GM23338 (cell line): ENCODE measurements at regions not wholly inside any gene's neighbourhood (a gene's known extent, or its start where the extent isn't known, plus 50 kb on each side); places are given as distances from the start of the nearest gene placed in this dataset.

ENCODE experiments used
- ATAC-seq: fragments of 200-7000 bp; cut with Tn5 transposase; 3 replicates; pipeline ENCODE4 v1.9.1; 2020
- DNase-seq: peaks from one replicate; pipeline ENCODE4 v3.0.0-alpha.2; 2015; ENCODE audit warnings: low spot score
- H2AFZ ChIP-seq: fragments of 200-600 bp; sonication (generic); 2 replicates; pipeline ENCODE4 v1.8.0; 2016; ENCODE audit warnings: antibody characterized with exemption, mild to moderate bottlenecking, moderate library complexity
- H3F3A ChIP-seq: fragments of 200-600 bp; sonication (generic); replicated peaks from 2 replicates; pipeline ENCODE4 v1.8.0; 2017; ENCODE audit warnings: antibody characterized with exemption, mixed run types, low read depth
- H3K27ac ChIP-seq: fragments of 200-600 bp; sonication (generic); 2 replicates; pipeline ENCODE4 v1.6.1; 2016; ENCODE audit warnings: low read depth
- H3K27me3 ChIP-seq: fragments of 200-600 bp; sonication (generic); 2 replicates; pipeline ENCODE4 v1.8.0; 2016; ENCODE audit warnings: mild to moderate bottlenecking, mixed run types, moderate library complexity; ENCODE audit not compliant: insufficient read depth
- H3K36me3 ChIP-seq: fragments of 200-600 bp; sonication (generic); 2 replicates; pipeline ENCODE4 v1.8.0; 2016; ENCODE audit warnings: mild to moderate bottlenecking; ENCODE audit not compliant: insufficient read depth
- H3K4me1 ChIP-seq: fragments of 200-600 bp; sonication (generic); 2 replicates; pipeline ENCODE4 v1.8.0; 2016; ENCODE audit warnings: mild to moderate bottlenecking, moderate library complexity; ENCODE audit not compliant: insufficient read depth
- H3K4me2 ChIP-seq: fragments of 200-600 bp; sonication (generic); 2 replicates; pipeline ENCODE4 v1.7.1; 2017; ENCODE audit warnings: mixed run types
- H3K4me3 ChIP-seq: fragments of 200-600 bp; sonication (generic); 2 replicates; pipeline ENCODE4 v1.6.1; 2016; ENCODE audit warnings: mixed run types
- H3K79me2 ChIP-seq: fragments of 200-600 bp; sonication (generic); replicated peaks from 2 replicates; pipeline ENCODE4 v1.8.0; 2017; ENCODE audit warnings: mild to moderate bottlenecking; ENCODE audit not compliant: insufficient read depth
- H3K9me2 ChIP-seq: fragments of 200-600 bp; sonication (generic); 2 replicates; pipeline ENCODE4 v1.8.0; 2017; ENCODE audit not compliant: insufficient read depth
- H4K20me1 ChIP-seq: fragments of 200-600 bp; sonication (generic); replicated peaks from 2 replicates; pipeline ENCODE4 v1.8.0; 2017; ENCODE audit warnings: mild to moderate bottlenecking; ENCODE audit not compliant: insufficient read depth
- H3K27ac Mint-ChIP-seq: 2 replicates; pipeline ENCODE4 v1.8.0; 2020; ENCODE audit warnings: inconsistent platforms, mild to moderate bottlenecking, moderate library complexity, mixed read lengths
- H3K27me3 Mint-ChIP-seq: 3 replicates; pipeline ENCODE4 v1.8.0; 2022; ENCODE audit warnings: low read depth, mild to moderate bottlenecking, moderate library complexity, mixed read lengths, inconsistent platforms; ENCODE audit not compliant: insufficient read depth, poor library complexity
- H3K36me3 Mint-ChIP-seq: 3 replicates; pipeline ENCODE4 v1.8.0; 2021; ENCODE audit warnings: low read depth, mild to moderate bottlenecking, inconsistent platforms, moderate library complexity, mixed read lengths
- H3K4me1 Mint-ChIP-seq: 3 replicates; pipeline ENCODE4 v1.8.0; 2020; ENCODE audit warnings: mild to moderate bottlenecking, inconsistent platforms, mixed read lengths
- H3K4me3 Mint-ChIP-seq: 3 replicates; pipeline ENCODE4 v1.8.0; 2021; ENCODE audit warnings: moderate library complexity, mild to moderate bottlenecking, inconsistent platforms, mixed read lengths
- H3K9me3 Mint-ChIP-seq: 3 replicates; pipeline ENCODE4 v1.8.0; 2020; ENCODE audit warnings: moderate library complexity, mild to moderate bottlenecking, inconsistent platforms, mixed read lengths
- CREB1 ChIP-seq: fragments of 250-450 bp; sonication (Bioruptor Pico); IDR thresholded peaks from 2 replicates; pipeline ENCODE4 v1.5.0; 2020; ENCODE audit warnings: low read depth, mild to moderate bottlenecking, moderate library complexity
- CTCF ChIP-seq, 2 experiments: fragments of 200-600 bp in 1 of 2; sonication (generic) in 1 of 2; conservative IDR thresholded peaks; 2 replicates each; pipeline versions ENCODE4 v1.5.1 to v1.6.1; 2016 to 2017; ENCODE audit warnings: antibody characterized with exemption in 2 of 2, low read depth in 2 of 2, mild to moderate bottlenecking in 2 of 2, moderate library complexity in 1 of 2
- ETS1 ChIP-seq: IDR thresholded peaks from 2 replicates; pipeline ENCODE4 v1.6.1; 2016; ENCODE audit warnings: antibody characterized with exemption
- EZH2phosphoT487 ChIP-seq: fragments of 200-600 bp; sonication (generic); IDR thresholded peaks from one replicate; pipeline ENCODE4 v1.8.1; 2018; ENCODE audit warnings: antibody characterized with exemption; ENCODE audit not compliant: unreplicated experiment
- JUNB ChIP-seq: IDR thresholded peaks from one replicate; pipeline ENCODE4 v1.6.1; 2016; ENCODE audit warnings: antibody characterized with exemption; ENCODE audit not compliant: unreplicated experiment
- POLR2AphosphoS5 ChIP-seq: IDR thresholded peaks from 2 replicates; pipeline ENCODE4 v1.6.1; 2016; ENCODE audit warnings: antibody characterized with exemption, low read depth
- REST ChIP-seq: IDR thresholded peaks from one replicate; pipeline ENCODE4 v1.6.1; 2018; ENCODE audit warnings: antibody characterized with exemption; ENCODE audit not compliant: unreplicated experiment
- STAT1 ChIP-seq: IDR thresholded peaks from one replicate; pipeline ENCODE4 v1.6.1; 2016; ENCODE audit warnings: antibody characterized with exemption; ENCODE audit not compliant: unreplicated experiment
- ZNF114 ChIP-seq: fragments of 250-450 bp; sonication (Bioruptor Pico); IDR thresholded peaks from 2 replicates; pipeline ENCODE4 v1.5.0; 2020; ENCODE audit warnings: mild to moderate bottlenecking, moderate library complexity
- ZNF331 ChIP-seq: fragments of 250-450 bp; sonication (Bioruptor Pico); IDR thresholded peaks from 2 replicates; pipeline ENCODE4 v1.5.0; 2020; ENCODE audit warnings: low read depth, mild to moderate bottlenecking, moderate library complexity

- TF ChIP-seq ZNF114 (CRISPR knock-in tag) = no peak
- no peak for TF ChIP-seq JUNB
- no peak for TF ChIP-seq CTCF (conservative IDR thresholded peaks at IDR 0.05; ENCODE audit: low read depth in 2 of 2)
- TF ChIP-seq POLR2AphosphoS5 = no peak
- TF ChIP-seq EZH2phosphoT487 = no peak
- TF ChIP-seq ZNF331 (CRISPR knock-in tag) = no peak
These were observed 318.5 kb downstream of the HRH4 start (continued) for GRCh38 chr18:24778810-24779418.

- no peak overlapping the region for H3K4me2 ChIP-seq
- Mint-ChIP-seq H3K27me3 (no peaks in the 10 kb centered on the region), H3K36me3 (no peaks in the 10 kb centered on the region), H3K4me3 (no peak overlapping the region), H3K27ac (no peak overlapping the region), H3K4me1 (peaks cover 5% of the 10 kb centered on the region), H3K9me3 (peaks cover 3% of the 10 kb centered on the region; the same call in 1 of the 3 replicates)
- H2AFZ ChIP-seq = no peak overlapping the region
- H3K36me3 ChIP-seq = no peaks in the 10 kb centered on the region
- H3K4me1 ChIP-seq = 0 out of 2 replicates have a peak, but pooled peaks cover 7% of the 10 kb centered on the region
- no peak for ATAC-seq
- DNase-seq = no peak
- no peaks in the 10 kb centered on the region for H3K79me2 ChIP-seq
- no peaks in the 10 kb centered on the region for H4K20me1 ChIP-seq
- no peaks in the 10 kb centered on the region for H3F3A ChIP-seq
- H3K4me3 ChIP-seq = no peak overlapping the region
- no peaks in the 10 kb centered on the region for H3K27me3 ChIP-seq
- peaks cover 17% of the 10 kb centered on the region for H3K9me2 ChIP-seq
- no peak overlapping the region for H3K27ac ChIP-seq
- TF ChIP-seq CREB1 (no peak), CTCF (conservative IDR thresholded peaks at IDR 0.05; ENCODE audit: low read depth in 2 of 2) (no peak), STAT1 (no peak), EZH2phosphoT487 (no peak), REST (no peak), JUNB (no peak), POLR2AphosphoS5 (no peak), ETS1 (no peak)
These were observed 322.1 kb downstream of the HRH4 start for GRCh38 chr18:24782566-24782965.
